ENCODE measurements at regions not wholly inside any gene's neighbourhood (a gene's known extent, or its start where the extent isn't known, plus 50 kb on each side); places are given as distances from the start of the nearest gene placed in this dataset.

DNA sequence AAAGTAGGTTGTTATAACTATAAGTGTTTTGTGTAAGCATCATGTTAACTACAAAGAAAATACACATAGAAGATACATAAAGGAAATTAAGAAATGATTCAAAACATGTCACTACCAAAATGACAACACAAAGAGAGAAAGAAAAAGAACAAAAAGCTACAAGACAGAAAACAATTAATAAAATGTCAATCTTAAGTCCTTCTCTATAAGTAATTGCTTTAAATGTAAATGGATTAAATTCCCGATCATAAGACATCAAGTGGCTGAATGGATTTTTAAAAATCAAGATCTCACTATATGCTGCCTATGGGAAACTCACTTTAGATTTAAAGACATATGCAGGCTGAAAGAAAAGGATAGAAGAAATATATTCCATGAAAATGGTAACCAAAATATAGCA, 232.3 kb upstream of the NFIA start:
- H3K23ac ChIP-seq (ENCODE audit: insufficient read length) = no peak overlapping the region
- H3K27ac ChIP-seq (ENCODE audit: low read depth, low read length) = no peak overlapping the region
- H3K79me1 ChIP-seq (ENCODE audit: low read depth, low read length) = no peaks in the 10 kb centered on the region
- H3K79me2 ChIP-seq (ENCODE audit: control insufficient read depth in 1 of 2, insufficient read depth in 2 of 2, low read length in 2 of 2) = no peaks in the 10 kb centered on the region
- H4K5ac ChIP-seq (ENCODE audit: insufficient read length, low read depth, low read length) = peak overlapping the region; percentile 66
- H3K18ac ChIP-seq (ENCODE audit: extremely low read depth, low read length) = no peak overlapping the region
- H3K4me1 ChIP-seq (replicated peaks in 1 of 4; ENCODE audit: control insufficient read depth in 3 of 4, insufficient read depth in 4 of 4, low read length in 3 of 4) = peaks cover 0 to 5% (median 2%) of the 10 kb centered on the region in 4 experiments; a peak in 5 of 7 replicates
- no peak overlapping the region; the same call in 1 of the 2 replicates for H2BK5ac ChIP-seq (ENCODE audit: low read depth, low read length)
- TF ChIP-seq RAD21 (IDR thresholded peaks at IDR 0.05 in 1 of 2, conservative IDR thresholded peaks at IDR 0.05 in 1 of 2; ENCODE audit: low read depth in 2 of 2, low read length in 2 of 2) = no peak
- TF ChIP-seq TAF1 (IDR thresholded peaks at IDR 0.05; ENCODE audit: low read depth, low read length) = no peak
- no peak for TF ChIP-seq SRF (IDR thresholded peaks at IDR 0.05; ENCODE audit: low read depth, low read length)
- TF ChIP-seq KDM1A (IDR thresholded peaks at IDR 0.05; ENCODE audit: borderline replicate concordance, low read length) = peak; percentile 76
- no peak for TF ChIP-seq KDM5A (IDR thresholded peaks at IDR 0.05; ENCODE audit: low read length)
- no peak overlapping the region for H4K91ac ChIP-seq (replicated peaks; ENCODE audit: insufficient read length, low read length)
- no peak for DNase-seq (ENCODE audit: low read depth in 1 of 2, low spot score in 2 of 2)
- no peaks in the 10 kb centered on the region for H4K20me1 ChIP-seq (replicated peaks in 1 of 2; ENCODE audit: control insufficient read depth in 1 of 2, insufficient read depth in 2 of 2, low read length in 2 of 2)
- no peaks in the 10 kb centered on the region; a peak in 1 of 7 replicates for H3K27me3 ChIP-seq (replicated peaks in 1 of 4; ENCODE audit: control insufficient read depth in 3 of 4, extremely low read depth in 1 of 4, insufficient read depth in 3 of 4, low read length in 3 of 4)
- H2BK20ac ChIP-seq (ENCODE audit: low read length) = no peak overlapping the region
- ChIA-PET POLR2A (ENCODE audit: partially characterized antibody) (interaction anchor here (2.6 kb wide), 1 partner anchor 193 kb away, joined by 14 read pairs; no protein-coding TSS in a partner anchor), CTCF (ENCODE audit: partially characterized antibody) (interaction anchor here (0.7 to 4.4 kb wide), 9 partner anchors 7 to 200 kb away, joined by 3 to 42 read pairs (median 7); no protein-coding TSS in a partner anchor)
- no peak overlapping the region for H3K4me3 ChIP-seq (ENCODE audit: extremely low read depth in 1 of 4, insufficient read depth in 2 of 4, low read depth in 3 of 4, low read length in 4 of 4)
- 88% methylated on average over 1 of the region's 1 CpG; no CpG with 5 or more reads in 1 of the 2 experiments for WGBS, 2 experiments (ENCODE audit: extremely low coverage in 1 of 2, insufficient coverage in 1 of 2, insufficient read length in 1 of 2, insufficient replicate concordance in 2 of 2, low coverage in 1 of 2, low lambda C conversion rate in 2 of 2, missing lambda C conversion rate in 1 of 2)
- no peak overlapping the region for H3K14ac ChIP-seq (ENCODE audit: insufficient read length)
- H3K36me3 ChIP-seq (ENCODE audit: control insufficient read depth in 2 of 4, insufficient read depth in 4 of 4, low read length in 3 of 4) = peaks cover 0 to 3% (median 0%) of the 10 kb centered on the region in 4 experiments; a peak in 2 of 8 replicates
- H2AFZ ChIP-seq (ENCODE audit: low read length) = no peak overlapping the region
- no peak overlapping the region for H2BK12ac ChIP-seq (ENCODE audit: low read depth, low read length)
- H3K23me2 ChIP-seq (ENCODE audit: low read depth, low read length) = no peaks in the 10 kb centered on the region
- no peak overlapping the region for H2AK5ac ChIP-seq (ENCODE audit: low read depth, low read length)
- no peak overlapping the region for H3K56ac ChIP-seq (replicated peaks; ENCODE audit: insufficient read length, low read depth, low read length)
- H3K9me3 ChIP-seq (ENCODE audit: insufficient read depth in 2 of 2, low read depth in 1 of 2, low read length in 1 of 2) = peaks cover 0 to 7% of the 10 kb centered on the region in 2 experiments; a peak in 2 of 4 replicates
- no peak overlapping the region for H4K8ac ChIP-seq (ENCODE audit: extremely low read depth, insufficient read depth, low read length)
- no peak overlapping the region for H3K4ac ChIP-seq (replicated peaks; ENCODE audit: insufficient read length, low read depth, low read length)
- no peak overlapping the region for H3K4me2 ChIP-seq (ENCODE audit: insufficient read depth in 1 of 2, low read depth in 2 of 2, low read length in 2 of 2)
- no peak overlapping the region for H3K9ac ChIP-seq (replicated peaks in 1 of 4; ENCODE audit: extremely low read depth in 1 of 4, low read depth in 3 of 4, low read length in 3 of 4)
- no peak overlapping the region for H2BK15ac ChIP-seq (ENCODE audit: low read length)
- no peak for FAIRE-seq
- no peak overlapping the region for H2BK120ac ChIP-seq (replicated peaks; ENCODE audit: low read depth, low read length)
